ENCODE measurements at regions not wholly inside any gene's neighbourhood (a gene's known extent, or its start where the extent isn't known, plus 50 kb on each side); places are given as distances from the start of the nearest gene placed in this dataset.

GRCh38 chr5:25764733-25765132 lies 1120.0 kb upstream of the CDH10 start:
- Histone ChIP-seq H3K36me3 (ENCODE audit: control insufficient read depth, insufficient read depth, low read length) (no peaks in the 10 kb centered on the region), H3K9me3 (ENCODE audit: control insufficient read depth, low read length) (no peaks in the 10 kb centered on the region), H3K27ac (ENCODE audit: insufficient read depth, low read depth, low read length, poor library complexity, severe bottlenecking) (no peak overlapping the region), H3K4me3 (ENCODE audit: insufficient read depth, low read depth, low read length) (no peak overlapping the region), H3K27me3 (ENCODE audit: control insufficient read depth, insufficient read depth, low read length, poor library complexity, severe bottlenecking) (no peaks in the 10 kb centered on the region), H3K4me1 (ENCODE audit: control insufficient read depth, insufficient read depth, low read length) (no peaks in the 10 kb centered on the region)

GRCh38 chr5:25763781-25764180 lies 1119.0 kb upstream of the CDH10 start:
- WGBS, 2 experiments: 90 to 94% methylated on average over 3 of the region's 3 CpGs
- no peak overlapping the region for H3K4me3 ChIP-seq (ENCODE audit: insufficient read depth, low read depth, low read length)
- no peaks in the 10 kb centered on the region for H3K36me3 ChIP-seq (ENCODE audit: control insufficient read depth, insufficient read depth, low read length)
- H3K9me3 ChIP-seq (ENCODE audit: control insufficient read depth, low read length): no peaks in the 10 kb centered on the region
- H3K4me1 ChIP-seq (ENCODE audit: control insufficient read depth, insufficient read depth, low read length): no peaks in the 10 kb centered on the region
- H3K27me3 ChIP-seq (ENCODE audit: control insufficient read depth, insufficient read depth, low read length, poor library complexity, severe bottlenecking): no peaks in the 10 kb centered on the region
- H3K27ac ChIP-seq (ENCODE audit: insufficient read depth, low read depth, low read length, poor library complexity, severe bottlenecking): no peak overlapping the region

- Histone ChIP-seq H3K27ac (ENCODE audit: insufficient read depth, low read depth, low read length, poor library complexity, severe bottlenecking) (no peak overlapping the region), H3K4me1 (ENCODE audit: control insufficient read depth, insufficient read depth, low read length) (no peaks in the 10 kb centered on the region), H3K27me3 (ENCODE audit: control insufficient read depth, insufficient read depth, low read length, poor library complexity, severe bottlenecking) (no peaks in the 10 kb centered on the region), H3K9me3 (ENCODE audit: control insufficient read depth, low read length) (peaks cover 7% of the 10 kb centered on the region), H3K36me3 (ENCODE audit: control insufficient read depth, insufficient read depth, low read length) (no peaks in the 10 kb centered on the region), H3K4me3 (ENCODE audit: insufficient read depth, low read depth, low read length) (no peak overlapping the region)
- 56 to 61% methylated on average over 3 of the region's 3 CpGs for WGBS, 2 experiments
These were observed 1110.1 kb upstream of the CDH10 start for GRCh38 chr5:25754895-25755294.

GRCh38 chr5:25744908-25745307 lies 1100.1 kb upstream of the CDH10 start:
- Histone ChIP-seq H3K4me1 (ENCODE audit: control insufficient read depth, insufficient read depth, low read length) (no peaks in the 10 kb centered on the region), H3K27ac (ENCODE audit: insufficient read depth, low read depth, low read length, poor library complexity, severe bottlenecking) (no peak overlapping the region), H3K27me3 (ENCODE audit: control insufficient read depth, insufficient read depth, low read length, poor library complexity, severe bottlenecking) (no peaks in the 10 kb centered on the region), H3K36me3 (ENCODE audit: control insufficient read depth, insufficient read depth, low read length) (no peaks in the 10 kb centered on the region), H3K4me3 (ENCODE audit: insufficient read depth, low read depth, low read length) (no peak overlapping the region), H3K9me3 (ENCODE audit: control insufficient read depth, low read length) (no peaks in the 10 kb centered on the region)
- WGBS, 2 experiments: 48 to 62% methylated on average over 3 to 4 of the region's 4 CpGs

GRCh38 chr5:25716680-25717079 lies 1071.9 kb upstream of the CDH10 start:
- no CpG with 5 or more reads among the region's 1 CpG for WGBS, 2 experiments
- no peaks in the 10 kb centered on the region for H3K36me3 ChIP-seq (ENCODE audit: control insufficient read depth, insufficient read depth, low read length)
- H3K27me3 ChIP-seq (ENCODE audit: control insufficient read depth, insufficient read depth, low read length, poor library complexity, severe bottlenecking): no peaks in the 10 kb centered on the region
- H3K27ac ChIP-seq (ENCODE audit: insufficient read depth, low read depth, low read length, poor library complexity, severe bottlenecking): no peak overlapping the region
- H3K9me3 ChIP-seq (ENCODE audit: control insufficient read depth, low read length): no peaks in the 10 kb centered on the region
- no peaks in the 10 kb centered on the region for H3K4me1 ChIP-seq (ENCODE audit: control insufficient read depth, insufficient read depth, low read length)
- no peak overlapping the region for H3K4me3 ChIP-seq (ENCODE audit: insufficient read depth, low read depth, low read length)

GRCh38 chr5:25713259-25713658 lies 1068.5 kb upstream of the CDH10 start:
- Histone ChIP-seq H3K4me3 (ENCODE audit: insufficient read depth, low read depth, low read length) (no peak overlapping the region), H3K27me3 (ENCODE audit: control insufficient read depth, insufficient read depth, low read length, poor library complexity, severe bottlenecking) (no peaks in the 10 kb centered on the region), H3K36me3 (ENCODE audit: control insufficient read depth, insufficient read depth, low read length) (no peaks in the 10 kb centered on the region), H3K9me3 (ENCODE audit: control insufficient read depth, low read length) (no peaks in the 10 kb centered on the region), H3K27ac (ENCODE audit: insufficient read depth, low read depth, low read length, poor library complexity, severe bottlenecking) (no peak overlapping the region), H3K4me1 (ENCODE audit: control insufficient read depth, insufficient read depth, low read length) (no peaks in the 10 kb centered on the region)
- 66 to 74% methylated on average over 6 to 7 of the region's 7 CpGs for WGBS, 2 experiments

- H3K9me3 ChIP-seq (ENCODE audit: control insufficient read depth, low read length): no peaks in the 10 kb centered on the region
- no peaks in the 10 kb centered on the region for H3K4me1 ChIP-seq (ENCODE audit: control insufficient read depth, insufficient read depth, low read length)
- WGBS, 2 experiments: 67 to 88% methylated on average over 1 to 2 of the region's 2 CpGs
- H3K36me3 ChIP-seq (ENCODE audit: control insufficient read depth, insufficient read depth, low read length): no peaks in the 10 kb centered on the region
- H3K27me3 ChIP-seq (ENCODE audit: control insufficient read depth, insufficient read depth, low read length, poor library complexity, severe bottlenecking): no peaks in the 10 kb centered on the region
- no peak overlapping the region for H3K4me3 ChIP-seq (ENCODE audit: insufficient read depth, low read depth, low read length)
- H3K27ac ChIP-seq (ENCODE audit: insufficient read depth, low read depth, low read length, poor library complexity, severe bottlenecking): no peak overlapping the region
These were observed 1062.3 kb upstream of the CDH10 start for GRCh38 chr5:25707093-25707492.

- Histone ChIP-seq H3K27ac (ENCODE audit: insufficient read depth, low read depth, low read length, poor library complexity, severe bottlenecking) (no peak overlapping the region), H3K9me3 (ENCODE audit: control insufficient read depth, low read length) (no peaks in the 10 kb centered on the region), H3K27me3 (ENCODE audit: control insufficient read depth, insufficient read depth, low read length, poor library complexity, severe bottlenecking) (no peaks in the 10 kb centered on the region), H3K4me3 (ENCODE audit: insufficient read depth, low read depth, low read length) (no peak overlapping the region), H3K36me3 (ENCODE audit: control insufficient read depth, insufficient read depth, low read length) (no peaks in the 10 kb centered on the region), H3K4me1 (ENCODE audit: control insufficient read depth, insufficient read depth, low read length) (no peaks in the 10 kb centered on the region)
- 91% methylated on average over 3 of the region's 4 CpGs for WGBS, 2 experiments
These were observed 1057.2 kb upstream of the CDH10 start for GRCh38 chr5:25701936-25702335.

- Histone ChIP-seq H3K9me3 (ENCODE audit: control insufficient read depth, low read length) (no peaks in the 10 kb centered on the region), H3K27ac (ENCODE audit: insufficient read depth, low read depth, low read length, poor library complexity, severe bottlenecking) (no peak overlapping the region), H3K27me3 (ENCODE audit: control insufficient read depth, insufficient read depth, low read length, poor library complexity, severe bottlenecking) (no peaks in the 10 kb centered on the region), H3K36me3 (ENCODE audit: control insufficient read depth, insufficient read depth, low read length) (no peaks in the 10 kb centered on the region), H3K4me1 (ENCODE audit: control insufficient read depth, insufficient read depth, low read length) (no peaks in the 10 kb centered on the region), H3K4me3 (ENCODE audit: insufficient read depth, low read depth, low read length) (no peak overlapping the region)
- WGBS, 2 experiments: 54 to 60% methylated on average over 1 of the region's 1 CpG
These were observed 1050.0 kb upstream of the CDH10 start for GRCh38 chr5:25694801-25695200.

GRCh38 chr5:25688156-25688555 lies 1043.4 kb upstream of the CDH10 start:
- Histone ChIP-seq H3K27ac (ENCODE audit: insufficient read depth, low read depth, low read length, poor library complexity, severe bottlenecking) (no peak overlapping the region), H3K4me3 (ENCODE audit: insufficient read depth, low read depth, low read length) (no peak overlapping the region), H3K27me3 (ENCODE audit: control insufficient read depth, insufficient read depth, low read length, poor library complexity, severe bottlenecking) (no peaks in the 10 kb centered on the region), H3K36me3 (ENCODE audit: control insufficient read depth, insufficient read depth, low read length) (no peaks in the 10 kb centered on the region), H3K4me1 (ENCODE audit: control insufficient read depth, insufficient read depth, low read length) (no peaks in the 10 kb centered on the region), H3K9me3 (ENCODE audit: control insufficient read depth, low read length) (no peaks in the 10 kb centered on the region)
- 85 to 100% methylated on average over 3 of the region's 3 CpGs for WGBS, 2 experiments

- no peak overlapping the region for H3K4me3 ChIP-seq (ENCODE audit: insufficient read depth, low read depth, low read length)
- no peaks in the 10 kb centered on the region for H3K9me3 ChIP-seq (ENCODE audit: control insufficient read depth, low read length)
- 100% methylated on average over 1 of the region's 1 CpG for WGBS, 2 experiments
- no peaks in the 10 kb centered on the region for H3K27me3 ChIP-seq (ENCODE audit: control insufficient read depth, insufficient read depth, low read length, poor library complexity, severe bottlenecking)
- H3K27ac ChIP-seq (ENCODE audit: insufficient read depth, low read depth, low read length, poor library complexity, severe bottlenecking): no peak overlapping the region
- no peaks in the 10 kb centered on the region for H3K36me3 ChIP-seq (ENCODE audit: control insufficient read depth, insufficient read depth, low read length)
- no peaks in the 10 kb centered on the region for H3K4me1 ChIP-seq (ENCODE audit: control insufficient read depth, insufficient read depth, low read length)
These were observed 1025.0 kb upstream of the CDH10 start for GRCh38 chr5:25669645-25670401.

All from ectodermal cell (in vitro differentiated cells).